K562 (cell line): ENCODE measurements at regions not wholly inside any gene's neighbourhood (a gene's known extent, or its start where the extent isn't known, plus 50 kb on each side); places are given as distances from the start of the nearest gene placed in this dataset.

ENCODE experiments used
- ATAC-seq: fragments of 200-7000 bp; cut with Tn5 transposase; 3 replicates; pipeline ENCODE4 v1.9.1; 2020; ENCODE audit warnings: moderate library complexity
- BruUV-seq: library from RNA; stranded (reverse); fragments of 400-500 nt; replicated peaks from 2 replicates; lab custom pipeline; 2021; lab: Mats Ljungman, UMichigan
- CTCF ChIA-PET: fragments of 300-600 bp; formaldehyde crosslinking; extraction: SDS; loops from one replicate; lab custom pipeline; 2021; ENCODE audit warnings: low intra/inter-chr PET ratio; lab: Yijun Ruan, JAX
- POLR2A ChIA-PET: fragments of 300-600, 350-650 bp; sonication (Branson Sonifier 250); formaldehyde crosslinking; extraction: SDS; loops from one replicate; lab custom pipeline; 2021; ENCODE audit warnings: antibody characterized with exemption, inconsistent platforms; lab: Yijun Ruan, JAX
- DNase-seq, 4 experiments: peaks; one replicate each; pipeline versions ENCODE4 v3.0.0 to v3.0.0-alpha.2; 2011 to 2018; ENCODE audit warnings: low spot score in 3 of 4, mixed read lengths in 3 of 4; ENCODE audit errors: extremely low read depth in 1 of 4
- FAIRE-seq: peaks from 2 replicates; lab custom pipeline; 2011; peaks lifted over from hg19 to GRCh38; lab: Jason Lieb, UNC
- H2AFZ ChIP-seq: 2 replicates; pipeline ENCODE4 v1.6.0; 2011; ENCODE audit warnings: low read depth, low read length, control low read depth, inconsistent platforms
- H3K27ac ChIP-seq: fragments of 200-600 bp; 3 replicates; pipeline ENCODE4 v1.8.0; 2011; ENCODE audit warnings: low read depth, mild to moderate bottlenecking, control low read depth, inconsistent platforms, low read length, moderate library complexity, mixed read lengths; ENCODE audit errors: extremely low read depth
- H3K27me3 ChIP-seq, 2 experiments: fragments of 300-600 bp in 1 of 2; 2 replicates in 1 of 2; 3 replicates in 1 of 2; pipeline versions ENCODE4 v1.6.0 to v1.8.0; 2011; ENCODE audit warnings: inconsistent platforms in 2 of 2, low read length in 2 of 2, mild to moderate bottlenecking in 1 of 2, mixed read lengths in 1 of 2, moderate library complexity in 1 of 2; ENCODE audit not compliant: control insufficient read depth in 2 of 2, insufficient read depth in 2 of 2
- H3K36me3 ChIP-seq: fragments of 300-600 bp; 3 replicates; pipeline ENCODE4 v1.8.0; 2011; ENCODE audit warnings: mild to moderate bottlenecking, low read length, inconsistent platforms; ENCODE audit not compliant: control insufficient read depth, insufficient read depth
- H3K4me1 ChIP-seq, 2 experiments: fragments of 200-600 bp in 1 of 2; replicated peaks in 1 of 2; 2 replicates in 1 of 2; 3 replicates in 1 of 2; pipeline versions ENCODE4 v1.5.1 to v1.8.0; 2011; ENCODE audit warnings: inconsistent platforms in 2 of 2, low read length in 2 of 2, mild to moderate bottlenecking in 1 of 2, mixed read lengths in 1 of 2, moderate library complexity in 1 of 2; ENCODE audit not compliant: control insufficient read depth in 2 of 2, insufficient read depth in 2 of 2
- H3K4me2 ChIP-seq: 2 replicates; pipeline ENCODE4 v1.6.1; 2011; ENCODE audit warnings: low read length, control low read depth, inconsistent platforms, mixed read lengths; ENCODE audit not compliant: insufficient read depth
- H3K4me3 ChIP-seq: fragments of 200-600 bp; sonication (generic), shearing (Covaris generic); 2 replicates; pipeline ENCODE4 v1.5.1; 2016; ENCODE audit warnings: control low read depth, inconsistent platforms
- H3K79me2 ChIP-seq: fragments of 200-600 bp; 3 replicates; pipeline ENCODE4 v1.8.0; 2011; ENCODE audit warnings: low read length, inconsistent platforms; ENCODE audit not compliant: control insufficient read depth, insufficient read depth
- H3K9ac ChIP-seq, 2 experiments: 2 replicates each; pipeline versions ENCODE4 v1.6.0 to v1.6.1; 2011; ENCODE audit warnings: low read depth in 2 of 2, low read length in 2 of 2, control low read depth in 1 of 2, inconsistent platforms in 1 of 2, mild to moderate bottlenecking in 1 of 2, mixed read lengths in 1 of 2; ENCODE audit not compliant: insufficient read depth in 1 of 2
- H3K9me1 ChIP-seq: one replicate; pipeline ENCODE4 v1.6.0; 2011; ENCODE audit warnings: inconsistent platforms, mild to moderate bottlenecking, low read length, moderate library complexity; ENCODE audit not compliant: control insufficient read depth, insufficient read depth
- H3K9me3 ChIP-seq: replicated peaks from 2 replicates; pipeline ENCODE4 v1.5.1; 2011; ENCODE audit warnings: low read depth, low read length, inconsistent platforms; ENCODE audit not compliant: control insufficient read depth, insufficient read depth
- H4K20me1 ChIP-seq: replicated peaks from 2 replicates; pipeline ENCODE4 v1.6.1; 2011; ENCODE audit warnings: low read length, inconsistent platforms, mixed read lengths; ENCODE audit not compliant: control insufficient read depth, insufficient read depth
- ARID2 ChIP-seq: fragments of 450-650 bp; IDR thresholded peaks from 2 replicates; pipeline ENCODE4 v1.6.1; 2017; ENCODE audit warnings: antibody characterized with exemption, mild to moderate bottlenecking
- ETS2 ChIP-seq: IDR thresholded peaks from 2 replicates; pipeline ENCODE4 v1.6.1; 2016; ENCODE audit warnings: borderline replicate concordance, missing genetic modification characterization, mild to moderate bottlenecking, moderate library complexity, missing compliant biosample characterization; ENCODE audit not compliant: poor library complexity, severe bottlenecking
- GABPA ChIP-seq: fragments of 200-800 bp; sonication (Bioruptor generic); conservative IDR thresholded peaks from 2 replicates; pipeline ENCODE4 v1.6.1; 2016; ENCODE audit warnings: low read depth, missing genetic modification characterization, missing compliant biosample characterization
- GABPB2 ChIP-seq: fragments of 250-450 bp; sonication (Bioruptor Pico); conservative IDR thresholded peaks from 2 replicates; pipeline ENCODE4 v1.5.1; 2021; ENCODE audit warnings: mild to moderate bottlenecking
- HDAC6 ChIP-seq: IDR thresholded peaks from 2 replicates; pipeline ENCODE4 v1.6.1; 2012; ENCODE audit warnings: low read depth, mild to moderate bottlenecking, control low read depth, inconsistent platforms, low read length, moderate library complexity
- MCM5 ChIP-seq: fragments of 450-650 bp; IDR thresholded peaks from 2 replicates; pipeline ENCODE4 v1.6.1; 2016; ENCODE audit warnings: low read depth
- MTF1 ChIP-seq: fragments of 250-450 bp; sonication (Bioruptor Pico); IDR thresholded peaks from 2 replicates; pipeline ENCODE4 v1.9.0; 2021; ENCODE audit warnings: moderate library complexity, mild to moderate bottlenecking, inconsistent platforms, borderline replicate concordance
- NFYB ChIP-seq: IDR thresholded peaks from 2 replicates; pipeline ENCODE4 v1.6.1; 2011; ENCODE audit warnings: mild to moderate bottlenecking, moderate library complexity; ENCODE audit not compliant: insufficient read length; ENCODE audit errors: extremely low read depth
- PHB2 ChIP-seq: fragments of 450-650 bp; IDR thresholded peaks from 2 replicates; pipeline ENCODE4 v1.6.1; 2017; ENCODE audit warnings: low read depth
- POLR3A ChIP-seq: IDR thresholded peaks from 2 replicates; pipeline ENCODE4 v1.6.1; 2011; ENCODE audit warnings: borderline replicate concordance, mild to moderate bottlenecking, moderate library complexity; ENCODE audit not compliant: insufficient read length, insufficient read depth; ENCODE audit errors: extremely low read depth
- USF2 ChIP-seq: sonication (generic); formaldehyde crosslinking; IDR thresholded peaks from 2 replicates; pipeline ENCODE4 v1.5.0; 2020; ENCODE audit warnings: missing genetic modification reagents
- YY1 ChIP-seq, 3 experiments: IDR thresholded peaks; 2 replicates each; pipeline ENCODE4 v1.6.1; 2011; ENCODE audit warnings: low read length in 2 of 3, mild to moderate bottlenecking in 2 of 3, moderate library complexity in 2 of 3, borderline replicate concordance in 1 of 3, control low read depth in 1 of 3, low read depth in 1 of 3; ENCODE audit not compliant: insufficient read depth in 3 of 3, insufficient replicate concordance in 2 of 3, control insufficient read depth in 1 of 3, insufficient read length in 1 of 3; ENCODE audit errors: extremely low read depth in 1 of 3
- ZBTB34 ChIP-seq: fragments of 250-450 bp; sonication (Bioruptor Pico); IDR thresholded peaks from 2 replicates; pipeline ENCODE4 v1.8.0; 2021; ENCODE audit warnings: mild to moderate bottlenecking, moderate library complexity
- ZNF232 ChIP-seq: sonication (generic); formaldehyde crosslinking; IDR thresholded peaks from 2 replicates; pipeline ENCODE4 v1.8.0; 2022; ENCODE audit warnings: mild to moderate bottlenecking, missing genetic modification reagents
- ZNF584 ChIP-seq: fragments of 200-800 bp; sonication (Bioruptor generic); IDR thresholded peaks from 2 replicates; pipeline ENCODE4 v1.6.1; 2016; ENCODE audit warnings: low read depth, mild to moderate bottlenecking, missing genetic modification characterization, missing compliant biosample characterization
- ZNF740 ChIP-seq, 3 experiments: fragments of 200-800 bp in 1 of 3; sonication (Bioruptor generic) in 1 of 3; sonication (generic) in 1 of 3; formaldehyde crosslinking in 1 of 3; IDR thresholded peaks; 2 replicates each; pipeline versions ENCODE4 v1.6.1 to v1.8.0; 2016 to 2022; ENCODE audit warnings: mild to moderate bottlenecking in 2 of 3, missing compliant biosample characterization in 2 of 3, missing genetic modification characterization in 2 of 3, missing genetic modification reagents in 1 of 3
- WGBS: fragments of 100-300 bp; shearing (Covaris generic); methylation state at CpG from one replicate; pipeline ENCODE4 v1.1.6; 2016; ENCODE audit warnings: low coverage, mixed read lengths; ENCODE audit not compliant: insufficient coverage; ENCODE audit errors: missing lambda C conversion rate; 5-methylcytosine and 5-hydroxymethylcytosine counted together
- in situ Hi-C: fragments of 300-500 bp; cut with MboI; formaldehyde crosslinking; loops from 4 replicates; pipeline ENCODE4 v1.15.0; 2018; ENCODE audit warnings: inconsistent platforms, mixed read lengths
- intact Hi-C: fragments of 100-400 bp; cut with micrococcal nuclease; formaldehyde crosslinking; loops from 2 replicates; pipeline ENCODE4 v1.14.2; 2022

GRCh38 chr6:27138837-27139755 is 108.4 kb upstream of the PRSS16 start:
- Histone ChIP-seq H3K9me1 (no peaks in the 10 kb centered on the region), H3K4me1 (peaks cover 7 to 17% of the 10 kb centered on the region in 2 experiments), H3K27me3 (no peaks in the 10 kb centered on the region), H3K9me3 (no peaks in the 10 kb centered on the region), H2AFZ (no peak overlapping the region), H3K4me2 (peak overlapping the region; percentile 92), H3K27ac (peak overlapping the region; percentile 88), H3K36me3 (peaks cover 71% of the 10 kb centered on the region), H3K9ac (peak overlapping the region; percentile 88 to 92), H3K4me3 (peak overlapping the region; percentile 48), H3K79me2 (peaks cover 99% of the 10 kb centered on the region), H4K20me1 (peaks cover 19% of the 10 kb centered on the region; the same call in 1 of the 2 replicates)
- ATAC-seq (peak; percentile 48), DNase-seq (peak; percentile 48 to 95 (median 65)), FAIRE-seq (peak; percentile 70)
- BruUV-seq: TSS peak; percentile 36
- WGBS: under 1% methylated on average over 36 of the region's 36 CpGs
- in situ Hi-C loops: no loop called here
- intact Hi-C loops: loop anchor here (10.0 kb wide), 1 partner anchor 804 kb away; no protein-coding TSS in a partner anchor
- ChIA-PET CTCF (no interaction called here), POLR2A (interaction anchor here (0.6 to 4.3 kb wide), 19 partner anchors 8 to 1429 kb away, joined by 3 to 66 read pairs (median 3); a partner anchor contains a TSS)
- TF ChIP-seq ZBTB34 (CRISPR knock-in tag) (no peak), GABPB2 (CRISPR knock-in tag) (peak; percentile 79), ETS2 (tag) (no peak), MTF1 (CRISPR knock-in tag) (no peak), ZNF740 (CRISPR knock-in tag; IDR thresholded peaks at IDR 0.05) (peak; percentile 87; the same call in 1 of the 2 replicates), ZNF740 (tag; IDR thresholded peaks at IDR 0.05) (0 out of 4 replicates have a peak, but pooled peaks of 1 of the 2 experiments have one; percentile 36), PHB2 (no peak), YY1 (IDR thresholded peaks at IDR 0.05; ENCODE audit: borderline replicate concordance in 1 of 3, control insufficient read depth in 1 of 3, extremely low read depth in 1 of 3, insufficient read depth in 3 of 3, insufficient read length in 1 of 3, insufficient replicate concordance in 2 of 3, low read depth in 1 of 3, low read length in 2 of 3) (peak in 2 of 3 experiments; percentile 68 to 70), ZNF232 (CRISPR knock-in tag) (no peak), NFYB (no peak), GABPA (tag) (peak; percentile 75), MCM5 (no peak), POLR3A (no peak), HDAC6 (0 out of 2 replicates have a peak, but pooled peaks have one; percentile 6), ZNF584 (0 out of 2 replicates have a peak, but pooled peaks have one; percentile 68), ARID2 (no peak), USF2 (no peak)
